H9 (cell line): ENCODE measurements at regions not wholly inside any gene's neighbourhood (a gene's known extent, or its start where the extent isn't known, plus 50 kb on each side); places are given as distances from the start of the nearest gene placed in this dataset.

Source experiments
- DNase-seq: peaks from one replicate; pipeline ENCODE4 v3.0.0-alpha.2; 2017
- H2AFZ ChIP-seq: one replicate; pipeline ENCODE4 v1.6.1; 2013; ENCODE audit warnings: mild to moderate bottlenecking, low read length, control low read depth, moderate library complexity
- H2AK5ac ChIP-seq: 2 replicates; pipeline ENCODE4 v1.6.1; 2013; ENCODE audit warnings: low read length, control low read depth, mixed read lengths; ENCODE audit not compliant: insufficient read length
- H2BK120ac ChIP-seq: one replicate; pipeline ENCODE4 v1.6.1; 2013; ENCODE audit warnings: low read depth, mild to moderate bottlenecking, low read length, control low read depth, inconsistent platforms; ENCODE audit not compliant: poor library complexity, severe bottlenecking
- H2BK12ac ChIP-seq: 2 replicates; pipeline ENCODE4 v1.6.1; 2013; ENCODE audit warnings: low read length, control low read depth, mixed read lengths, low read depth; ENCODE audit not compliant: insufficient read length
- H2BK15ac ChIP-seq: 2 replicates; pipeline ENCODE4 v1.6.1; 2013; ENCODE audit warnings: low read depth, low read length, control low read depth
- H2BK20ac ChIP-seq: one replicate; pipeline ENCODE4 v1.6.1; 2013; ENCODE audit warnings: low read depth, mild to moderate bottlenecking, low read length, control low read depth, inconsistent platforms; ENCODE audit not compliant: poor library complexity, severe bottlenecking
- H2BK5ac ChIP-seq: 2 replicates; pipeline ENCODE4 v1.6.1; 2013; ENCODE audit warnings: low read length, control low read depth, mixed read lengths; ENCODE audit not compliant: insufficient read length
- H3K14ac ChIP-seq: 2 replicates; pipeline ENCODE4 v1.6.1; 2013; ENCODE audit warnings: low read length, control low read depth; ENCODE audit not compliant: insufficient read depth
- H3K18ac ChIP-seq: 2 replicates; pipeline ENCODE4 v1.6.1; 2013; ENCODE audit warnings: low read depth, mild to moderate bottlenecking, mixed read lengths, low read length, control low read depth; ENCODE audit not compliant: insufficient read length
- H3K23ac ChIP-seq: 2 replicates; pipeline ENCODE4 v1.6.1; 2013; ENCODE audit warnings: low read length, control low read depth, mixed read lengths, low read depth; ENCODE audit not compliant: insufficient read length
- H3K23me2 ChIP-seq: 2 replicates; pipeline ENCODE4 v1.6.1; 2013; ENCODE audit warnings: low read depth, mild to moderate bottlenecking, mixed read lengths, low read length, control low read depth; ENCODE audit not compliant: insufficient read length, poor library complexity, severe bottlenecking
- H3K27ac ChIP-seq: 2 replicates; pipeline ENCODE4 v1.5.1; 2013; ENCODE audit warnings: low read length, control low read depth, mixed read lengths, low read depth; ENCODE audit not compliant: insufficient read length
- H3K27me3 ChIP-seq: 2 replicates; pipeline ENCODE4 v1.6.1; 2013; ENCODE audit warnings: low read length, control low read depth, inconsistent platforms; ENCODE audit not compliant: insufficient read depth
- H3K4ac ChIP-seq: 2 replicates; pipeline ENCODE4 v1.6.1; 2013; ENCODE audit warnings: low read depth, mild to moderate bottlenecking, control low read depth, inconsistent platforms, low read length, moderate library complexity
- H3K4me1 ChIP-seq: 2 replicates; pipeline ENCODE4 v1.6.1; 2013; ENCODE audit warnings: low read length, control low read depth, inconsistent platforms; ENCODE audit not compliant: insufficient read depth
- H3K4me2 ChIP-seq: 2 replicates; pipeline ENCODE4 v1.6.1; 2013; ENCODE audit warnings: low read length, control low read depth, mixed read lengths; ENCODE audit not compliant: insufficient read length, insufficient read depth
- H3K56ac ChIP-seq: 2 replicates; pipeline ENCODE4 v1.6.1; 2013; ENCODE audit warnings: low read depth, mild to moderate bottlenecking, mixed read lengths, low read length, control low read depth; ENCODE audit not compliant: insufficient read length
- H3K79me1 ChIP-seq: 2 replicates; pipeline ENCODE4 v1.6.1; 2013; ENCODE audit warnings: low read depth, mild to moderate bottlenecking, moderate library complexity, low read length, control low read depth, inconsistent platforms; ENCODE audit not compliant: insufficient read depth, poor library complexity, severe bottlenecking
- H3K79me2 ChIP-seq: 2 replicates; pipeline ENCODE4 v1.6.1; 2013; ENCODE audit warnings: low read length, control low read depth, inconsistent platforms; ENCODE audit not compliant: insufficient read depth
- H3K9ac ChIP-seq: 2 replicates; pipeline ENCODE4 v1.6.1; 2013; ENCODE audit warnings: low read length, control low read depth, mixed read lengths; ENCODE audit not compliant: insufficient read length; ENCODE audit errors: extremely low read depth
- H3K9me3 ChIP-seq: one replicate; pipeline ENCODE4 v1.6.1; 2013; ENCODE audit warnings: low read depth, low read length, inconsistent platforms; ENCODE audit not compliant: control insufficient read depth
- H3T11ph ChIP-seq: one replicate; pipeline ENCODE4 v1.6.1; 2013; ENCODE audit warnings: mild to moderate bottlenecking, low read length, control low read depth, inconsistent platforms
- H4K20me1 ChIP-seq: one replicate; pipeline ENCODE4 v1.6.1; 2013; ENCODE audit not compliant: control insufficient read depth, insufficient read length, insufficient read depth
- H4K5ac ChIP-seq: 2 replicates; pipeline ENCODE4 v1.6.1; 2013; ENCODE audit warnings: low read depth, mild to moderate bottlenecking, mixed read lengths, low read length, control low read depth; ENCODE audit not compliant: insufficient read length
- H4K8ac ChIP-seq: replicated peaks from 2 replicates; pipeline ENCODE4 v1.6.1; 2013; ENCODE audit warnings: low read length, control low read depth, mixed read lengths, low read depth; ENCODE audit not compliant: insufficient read length
- H4K91ac ChIP-seq: 2 replicates; pipeline ENCODE4 v1.6.1; 2013; ENCODE audit warnings: low read depth, mild to moderate bottlenecking, moderate library complexity, mixed read lengths, low read length, control low read depth; ENCODE audit not compliant: insufficient read length
- H3K27ac Mint-ChIP-seq, 3 experiments: 2 replicates in 2 of 3; 3 replicates in 1 of 3; pipeline ENCODE4 v1.8.0; 2020 to 2021; ENCODE audit warnings: mixed read lengths in 3 of 3, mild to moderate bottlenecking in 1 of 3, moderate library complexity in 1 of 3
- H3K27me3 Mint-ChIP-seq: 2 replicates; pipeline ENCODE4 v1.8.0; 2021; ENCODE audit warnings: low read depth, mild to moderate bottlenecking, moderate library complexity, mixed read lengths
- H3K36me3 Mint-ChIP-seq, 3 experiments: 2 replicates in 2 of 3; 3 replicates in 1 of 3; pipeline ENCODE4 v1.8.0; 2020 to 2021; ENCODE audit warnings: low read depth in 3 of 3, mixed read lengths in 3 of 3; ENCODE audit not compliant: insufficient read depth in 1 of 3
- H3K4me1 Mint-ChIP-seq, 2 experiments: 2 replicates each; pipeline ENCODE4 v1.8.0; 2020; ENCODE audit warnings: mixed read lengths in 2 of 2
- H3K4me3 Mint-ChIP-seq, 2 experiments: 2 replicates in 1 of 2; 3 replicates in 1 of 2; pipeline ENCODE4 v1.8.0; 2020 to 2021; ENCODE audit warnings: mild to moderate bottlenecking in 2 of 2, mixed read lengths in 2 of 2, moderate library complexity in 1 of 2
- H3K9me3 Mint-ChIP-seq, 2 experiments: 2 replicates in 1 of 2; 3 replicates in 1 of 2; pipeline ENCODE4 v1.8.0; 2020; ENCODE audit warnings: mild to moderate bottlenecking in 2 of 2, mixed read lengths in 2 of 2, moderate library complexity in 1 of 2
- WGBS: extraction: QIAGEN DNeasy Blood & Tissue Kit; methylation state at CpG from one replicate; pipeline ENCODE4 v1.1.7; 2013; ENCODE audit warnings: missing lambda C conversion rate, low lambda C conversion rate, mixed read lengths; ENCODE audit not compliant: insufficient read length; ENCODE audit errors: extremely low coverage; 5-methylcytosine and 5-hydroxymethylcytosine counted together
- TF ChIP-seq, protein P1 (sequence below): fragments of 200-600 bp; sonication (generic); conservative IDR thresholded peaks from 3 replicates; pipeline ENCODE4 v1.8.0; 2021; ENCODE audit warnings: antibody characterized with exemption, mild to moderate bottlenecking

GRCh38 chr7:135803143-135803542, 54.5 kb upstream of the FAM180A start:
- DNase-seq, result no peak
- no peaks in the 10 kb centered on the region for H3K79me2 ChIP-seq
- no peak overlapping the region for H4K8ac ChIP-seq
- no peak overlapping the region for H4K91ac ChIP-seq
- H3K14ac ChIP-seq, result no peak overlapping the region
- no peak overlapping the region for H2BK120ac ChIP-seq
- no peaks in the 10 kb centered on the region for H3K27me3 ChIP-seq
- no peak overlapping the region for H3K56ac ChIP-seq
- no peak overlapping the region for H2BK15ac ChIP-seq
- no peak overlapping the region for H3K9ac ChIP-seq
- H4K5ac ChIP-seq, result no peak overlapping the region
- no peak overlapping the region for H3K4me3 Mint-ChIP-seq
- H3K27me3 Mint-ChIP-seq, result no peaks in the 10 kb centered on the region; the same call in none of the 2 replicates
- no peak overlapping the region for H3K4me2 ChIP-seq
- H2BK12ac ChIP-seq, result no peak overlapping the region
- no peak overlapping the region for H2BK20ac ChIP-seq
- H2AFZ ChIP-seq, result no peak overlapping the region
- H3K23ac ChIP-seq, result no peak overlapping the region
- no peaks in the 10 kb centered on the region for H3K36me3 Mint-ChIP-seq
- no peak overlapping the region for H3K18ac ChIP-seq
- TF ChIP-seq, protein P1, sequence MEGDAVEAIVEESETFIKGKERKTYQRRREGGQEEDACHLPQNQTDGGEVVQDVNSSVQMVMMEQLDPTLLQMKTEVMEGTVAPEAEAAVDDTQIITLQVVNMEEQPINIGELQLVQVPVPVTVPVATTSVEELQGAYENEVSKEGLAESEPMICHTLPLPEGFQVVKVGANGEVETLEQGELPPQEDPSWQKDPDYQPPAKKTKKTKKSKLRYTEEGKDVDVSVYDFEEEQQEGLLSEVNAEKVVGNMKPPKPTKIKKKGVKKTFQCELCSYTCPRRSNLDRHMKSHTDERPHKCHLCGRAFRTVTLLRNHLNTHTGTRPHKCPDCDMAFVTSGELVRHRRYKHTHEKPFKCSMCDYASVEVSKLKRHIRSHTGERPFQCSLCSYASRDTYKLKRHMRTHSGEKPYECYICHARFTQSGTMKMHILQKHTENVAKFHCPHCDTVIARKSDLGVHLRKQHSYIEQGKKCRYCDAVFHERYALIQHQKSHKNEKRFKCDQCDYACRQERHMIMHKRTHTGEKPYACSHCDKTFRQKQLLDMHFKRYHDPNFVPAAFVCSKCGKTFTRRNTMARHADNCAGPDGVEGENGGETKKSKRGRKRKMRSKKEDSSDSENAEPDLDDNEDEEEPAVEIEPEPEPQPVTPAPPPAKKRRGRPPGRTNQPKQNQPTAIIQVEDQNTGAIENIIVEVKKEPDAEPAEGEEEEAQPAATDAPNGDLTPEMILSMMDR, result no peak
- no peaks in the 10 kb centered on the region for H3K9me3 ChIP-seq
- no peaks in the 10 kb centered on the region for H3K23me2 ChIP-seq
- H3K9me3 Mint-ChIP-seq, result no peaks in the 10 kb centered on the region
- H3T11ph ChIP-seq, result no peak overlapping the region
- no peaks in the 10 kb centered on the region for H3K79me1 ChIP-seq
- H4K20me1 ChIP-seq, result no peaks in the 10 kb centered on the region
- H3K4me1 Mint-ChIP-seq, result peaks cover 10 to 14% of the 10 kb centered on the region in 2 experiments
- no peak overlapping the region for H2BK5ac ChIP-seq
- H3K27ac ChIP-seq, result no peak overlapping the region
- H2AK5ac ChIP-seq, result no peak overlapping the region
- no peaks in the 10 kb centered on the region; the same call in 1 of the 2 replicates for H3K4me1 ChIP-seq
- WGBS, result no CpG with 5 or more reads among the region's 1 CpG
- H3K4ac ChIP-seq, result no peak overlapping the region
- no peak overlapping the region for H3K27ac Mint-ChIP-seq
